H54 (cell line): ENCODE measurements at regions not wholly inside any gene's neighbourhood (a gene's known extent, or its start where the extent isn't known, plus 50 kb on each side); places are given as distances from the start of the nearest gene placed in this dataset.

ENCODE experiments used
- DNase-seq: peaks from one replicate; pipeline ENCODE4 v3.0.0; 2011; ENCODE audit warnings: low spot score, mixed read lengths; ENCODE audit not compliant: insufficient read length
- FAIRE-seq: peaks from 3 replicates; lab custom pipeline; 2011; peaks lifted over from hg19 to GRCh38; lab: Jason Lieb, UNC
- POLR2A ChIP-seq: IDR thresholded peaks from 2 replicates; pipeline ENCODE4 v1.6.1; 2011; ENCODE audit warnings: low read depth, mild to moderate bottlenecking, low read length

GRCh38 chr6:8361259-8361658 is 74.1 kb downstream of the SLC35B3 start:
- TF ChIP-seq POLR2A = no peak
- FAIRE-seq = no peak
- no peak for DNase-seq

- DNase-seq (no peak), FAIRE-seq (no peak)
- no peak for TF ChIP-seq POLR2A
These were observed 82.4 kb downstream of the SLC35B3 start for GRCh38 chr6:8352966-8353340.

GRCh38 chr6:8352335-8352965 is 82.9 kb downstream of the SLC35B3 start:
- no peak for FAIRE-seq
- no peak for DNase-seq
- no peak for TF ChIP-seq POLR2A

GRCh38 chr6:8343600-8343999 is 91.7 kb downstream of the SLC35B3 start:
- TF ChIP-seq POLR2A = no peak
- FAIRE-seq (no peak), DNase-seq (no peak)

- FAIRE-seq (no peak), DNase-seq (no peak)
- TF ChIP-seq POLR2A = no peak
These were observed 93.0 kb downstream of the SLC35B3 start for GRCh38 chr6:8342241-8342819.

- DNase-seq = no peak
- TF ChIP-seq POLR2A = no peak
- FAIRE-seq = no peak
These were observed 98.2 kb downstream of the SLC35B3 start for GRCh38 chr6:8337147-8337546.

- no peak for DNase-seq
- no peak for TF ChIP-seq POLR2A
- FAIRE-seq = no peak
These were observed 98.8 kb downstream of the SLC35B3 start for GRCh38 chr6:8336406-8337057.

- FAIRE-seq = no peak
- TF ChIP-seq POLR2A = no peak
These were observed 99.4 kb downstream of the SLC35B3 start for GRCh38 chr6:8335896-8336295.

GRCh38 chr6:8335381-8335780 is 100.0 kb downstream of the SLC35B3 start:
- TF ChIP-seq POLR2A = no peak
- DNase-seq (no peak), FAIRE-seq (no peak)

More at GRCh38 chr6:8335896-8336295, 99.4 kb downstream of the SLC35B3 start:
- no peak for DNase-seq

- no peak for DNase-seq
- no peak for TF ChIP-seq POLR2A
- no peak for FAIRE-seq
These were observed 101.2 kb downstream of the SLC35B3 start for GRCh38 chr6:8334113-8334512.

- FAIRE-seq = no peak
- TF ChIP-seq POLR2A = no peak
- DNase-seq = no peak
These were observed 105.8 kb downstream of the SLC35B3 start for GRCh38 chr6:8329562-8329961.

- FAIRE-seq (no peak), DNase-seq (no peak)
- no peak for TF ChIP-seq POLR2A
These were observed 109.6 kb downstream of the SLC35B3 start for GRCh38 chr6:8325743-8326142.

- no peak for FAIRE-seq
- no peak for TF ChIP-seq POLR2A
- no peak for DNase-seq
These were observed 112.7 kb downstream of the SLC35B3 start for GRCh38 chr6:8322659-8323058.

GRCh38 chr6:8321671-8322404 is 113.5 kb downstream of the SLC35B3 start:
- no peak for DNase-seq
- TF ChIP-seq POLR2A = no peak
- FAIRE-seq = no peak
